Breast epithelium (tissue), 3 donors: ENCODE measurements at regions not wholly inside any gene's neighbourhood (a gene's known extent, or its start where the extent isn't known, plus 50 kb on each side); places are given as distances from the start of the nearest gene placed in this dataset.

Experiments
- POLR2A ChIP-seq: fragments of 450-650 bp; IDR thresholded peaks from one replicate; pipeline ENCODE4 v1.6.1; 2016; ENCODE audit warnings: antibody characterized with exemption, mild to moderate bottlenecking, moderate library complexity
- POLR2AphosphoS5 ChIP-seq, 3 donors: sonication (generic); formaldehyde crosslinking; IDR thresholded peaks; one replicate each; pipeline ENCODE4 v1.6.1; 2017; ENCODE audit warnings: antibody characterized with exemption in 3 of 3
- TF ChIP-seq, protein P1 (sequence below), 3 donors: fragments of 450-650 bp; IDR thresholded peaks; one replicate each; pipeline ENCODE4 v1.5.1; 2016 to 2017; ENCODE audit warnings: antibody characterized with exemption in 3 of 3, mild to moderate bottlenecking in 3 of 3, moderate library complexity in 3 of 3

DNA sequence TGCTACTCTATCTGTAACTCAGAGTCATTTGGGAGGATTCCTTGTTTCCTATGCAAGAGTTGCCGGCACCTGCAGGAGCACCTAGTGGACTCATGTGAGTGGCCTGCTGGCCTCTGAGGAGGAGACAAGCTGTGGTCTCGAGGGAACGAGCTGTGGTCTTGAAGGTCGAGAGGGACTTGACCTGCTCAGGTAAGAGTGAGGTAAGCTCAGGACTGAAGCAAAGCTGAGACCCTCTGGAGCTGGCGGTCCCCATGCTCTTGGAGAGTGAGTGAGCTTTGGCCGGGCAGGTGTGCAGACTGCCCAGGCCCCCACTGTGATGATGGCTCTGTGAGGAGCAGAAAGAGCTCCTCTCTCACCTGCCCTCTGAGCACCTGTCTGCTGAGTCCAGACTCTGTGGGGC, 214.3 kb downstream of the MYLK4 start:
- TF ChIP-seq, protein P1, sequence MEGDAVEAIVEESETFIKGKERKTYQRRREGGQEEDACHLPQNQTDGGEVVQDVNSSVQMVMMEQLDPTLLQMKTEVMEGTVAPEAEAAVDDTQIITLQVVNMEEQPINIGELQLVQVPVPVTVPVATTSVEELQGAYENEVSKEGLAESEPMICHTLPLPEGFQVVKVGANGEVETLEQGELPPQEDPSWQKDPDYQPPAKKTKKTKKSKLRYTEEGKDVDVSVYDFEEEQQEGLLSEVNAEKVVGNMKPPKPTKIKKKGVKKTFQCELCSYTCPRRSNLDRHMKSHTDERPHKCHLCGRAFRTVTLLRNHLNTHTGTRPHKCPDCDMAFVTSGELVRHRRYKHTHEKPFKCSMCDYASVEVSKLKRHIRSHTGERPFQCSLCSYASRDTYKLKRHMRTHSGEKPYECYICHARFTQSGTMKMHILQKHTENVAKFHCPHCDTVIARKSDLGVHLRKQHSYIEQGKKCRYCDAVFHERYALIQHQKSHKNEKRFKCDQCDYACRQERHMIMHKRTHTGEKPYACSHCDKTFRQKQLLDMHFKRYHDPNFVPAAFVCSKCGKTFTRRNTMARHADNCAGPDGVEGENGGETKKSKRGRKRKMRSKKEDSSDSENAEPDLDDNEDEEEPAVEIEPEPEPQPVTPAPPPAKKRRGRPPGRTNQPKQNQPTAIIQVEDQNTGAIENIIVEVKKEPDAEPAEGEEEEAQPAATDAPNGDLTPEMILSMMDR (IDR thresholded peaks at IDR 0.05), result no peak
- TF ChIP-seq POLR2AphosphoS5 (IDR thresholded peaks at IDR 0.05) (no peak), POLR2A (no peak)
